ENCODE measurements at regions not wholly inside any gene's neighbourhood (a gene's known extent, or its start where the extent isn't known, plus 50 kb on each side); places are given as distances from the start of the nearest gene placed in this dataset.

DNA sequence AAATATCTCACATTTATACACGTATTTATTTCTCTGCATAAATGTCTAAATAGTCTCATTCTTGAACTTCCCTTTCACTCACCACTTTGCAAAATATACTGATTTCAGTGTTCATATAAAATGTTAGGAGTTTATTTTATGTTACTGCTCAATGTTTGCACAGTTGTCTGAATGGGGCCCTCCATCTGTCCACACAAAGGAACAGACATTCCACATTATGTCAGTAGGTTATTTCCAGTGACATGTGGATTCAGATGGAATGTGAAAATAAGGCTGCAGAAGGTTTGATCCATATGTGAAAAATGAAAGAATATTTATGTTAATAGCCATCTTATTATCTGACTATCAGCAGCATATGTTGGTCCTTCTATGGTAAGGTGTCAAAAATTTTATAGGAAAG is 994.4 kb upstream of the SEL1L start (continued):
- TF ChIP-seq, protein P1, sequence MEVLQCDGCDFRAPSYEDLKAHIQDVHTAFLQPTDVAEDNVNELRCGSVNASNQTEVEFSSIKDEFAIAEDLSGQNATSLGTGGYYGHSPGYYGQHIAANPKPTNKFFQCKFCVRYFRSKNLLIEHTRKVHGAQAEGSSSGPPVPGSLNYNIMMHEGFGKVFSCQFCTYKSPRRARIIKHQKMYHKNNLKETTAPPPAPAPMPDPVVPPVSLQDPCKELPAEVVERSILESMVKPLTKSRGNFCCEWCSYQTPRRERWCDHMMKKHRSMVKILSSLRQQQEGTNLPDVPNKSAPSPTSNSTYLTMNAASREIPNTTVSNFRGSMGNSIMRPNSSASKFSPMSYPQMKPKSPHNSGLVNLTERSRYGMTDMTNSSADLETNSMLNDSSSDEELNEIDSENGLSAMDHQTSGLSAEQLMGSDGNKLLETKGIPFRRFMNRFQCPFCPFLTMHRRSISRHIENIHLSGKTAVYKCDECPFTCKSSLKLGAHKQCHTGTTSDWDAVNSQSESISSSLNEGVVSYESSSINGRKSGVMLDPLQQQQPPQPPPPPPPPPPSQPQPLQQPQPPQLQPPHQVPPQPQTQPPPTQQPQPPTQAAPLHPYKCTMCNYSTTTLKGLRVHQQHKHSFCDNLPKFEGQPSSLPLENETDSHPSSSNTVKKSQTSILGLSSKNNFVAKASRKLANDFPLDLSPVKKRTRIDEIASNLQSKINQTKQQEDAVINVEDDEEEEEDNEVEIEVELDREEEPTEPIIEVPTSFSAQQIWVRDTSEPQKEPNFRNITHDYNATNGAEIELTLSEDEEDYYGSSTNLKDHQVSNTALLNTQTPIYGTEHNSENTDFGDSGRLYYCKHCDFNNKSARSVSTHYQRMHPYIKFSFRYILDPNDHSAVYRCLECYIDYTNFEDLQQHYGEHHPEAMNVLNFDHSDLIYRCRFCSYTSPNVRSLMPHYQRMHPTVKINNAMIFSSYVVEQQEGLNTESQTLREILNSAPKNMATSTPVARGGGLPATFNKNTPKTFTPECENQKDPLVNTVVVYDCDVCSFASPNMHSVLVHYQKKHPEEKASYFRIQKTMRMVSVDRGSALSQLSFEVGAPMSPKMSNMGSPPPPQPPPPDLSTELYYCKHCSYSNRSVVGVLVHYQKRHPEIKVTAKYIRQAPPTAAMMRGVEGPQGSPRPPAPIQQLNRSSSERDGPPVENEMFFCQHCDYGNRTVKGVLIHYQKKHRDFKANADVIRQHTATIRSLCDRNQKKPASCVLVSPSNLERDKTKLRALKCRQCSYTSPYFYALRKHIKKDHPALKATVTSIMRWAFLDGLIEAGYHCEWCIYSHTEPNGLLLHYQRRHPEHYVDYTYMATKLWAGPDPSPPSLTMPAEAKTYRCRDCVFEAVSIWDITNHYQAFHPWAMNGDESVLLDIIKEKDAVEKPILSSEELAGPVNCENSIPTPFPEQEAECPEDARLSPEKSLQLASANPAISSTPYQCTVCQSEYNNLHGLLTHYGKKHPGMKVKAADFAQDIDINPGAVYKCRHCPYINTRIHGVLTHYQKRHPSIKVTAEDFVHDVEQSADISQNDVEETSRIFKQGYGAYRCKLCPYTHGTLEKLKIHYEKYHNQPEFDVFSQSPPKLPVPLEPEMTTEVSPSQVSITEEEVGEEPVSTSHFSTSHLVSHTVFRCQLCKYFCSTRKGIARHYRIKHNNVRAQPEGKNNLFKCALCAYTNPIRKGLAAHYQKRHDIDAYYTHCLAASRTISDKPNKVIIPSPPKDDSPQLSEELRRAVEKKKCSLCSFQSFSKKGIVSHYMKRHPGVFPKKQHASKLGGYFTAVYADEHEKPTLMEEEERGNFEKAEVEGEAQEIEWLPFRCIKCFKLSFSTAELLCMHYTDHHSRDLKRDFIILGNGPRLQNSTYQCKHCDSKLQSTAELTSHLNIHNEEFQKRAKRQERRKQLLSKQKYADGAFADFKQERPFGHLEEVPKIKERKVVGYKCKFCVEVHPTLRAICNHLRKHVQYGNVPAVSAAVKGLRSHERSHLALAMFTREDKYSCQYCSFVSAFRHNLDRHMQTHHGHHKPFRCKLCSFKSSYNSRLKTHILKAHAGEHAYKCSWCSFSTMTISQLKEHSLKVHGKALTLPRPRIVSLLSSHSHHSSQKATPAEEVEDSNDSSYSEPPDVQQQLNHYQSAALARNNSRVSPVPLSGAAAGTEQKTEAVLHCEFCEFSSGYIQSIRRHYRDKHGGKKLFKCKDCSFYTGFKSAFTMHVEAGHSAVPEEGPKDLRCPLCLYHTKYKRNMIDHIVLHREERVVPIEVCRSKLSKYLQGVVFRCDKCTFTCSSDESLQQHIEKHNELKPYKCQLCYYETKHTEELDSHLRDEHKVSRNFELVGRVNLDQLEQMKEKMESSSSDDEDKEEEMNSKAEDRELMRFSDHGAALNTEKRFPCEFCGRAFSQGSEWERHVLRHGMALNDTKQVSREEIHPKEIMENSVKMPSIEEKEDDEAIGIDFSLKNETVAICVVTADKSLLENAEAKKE (CRISPR knock-in tag; IDR thresholded peaks at IDR 0.05): no peak
- TF ChIP-seq ZNF331 (CRISPR knock-in tag; IDR thresholded peaks at IDR 0.05; ENCODE audit: low read depth) (no peak), EZH2phosphoT487 (IDR thresholded peaks at IDR 0.05; ENCODE audit: unreplicated experiment) (no peak), JUNB (IDR thresholded peaks at IDR 0.05; ENCODE audit: unreplicated experiment) (no peak), NANOG (IDR thresholded peaks at IDR 0.05; ENCODE audit: borderline replicate concordance) (no peak)
- TF ChIP-seq, protein P2, sequence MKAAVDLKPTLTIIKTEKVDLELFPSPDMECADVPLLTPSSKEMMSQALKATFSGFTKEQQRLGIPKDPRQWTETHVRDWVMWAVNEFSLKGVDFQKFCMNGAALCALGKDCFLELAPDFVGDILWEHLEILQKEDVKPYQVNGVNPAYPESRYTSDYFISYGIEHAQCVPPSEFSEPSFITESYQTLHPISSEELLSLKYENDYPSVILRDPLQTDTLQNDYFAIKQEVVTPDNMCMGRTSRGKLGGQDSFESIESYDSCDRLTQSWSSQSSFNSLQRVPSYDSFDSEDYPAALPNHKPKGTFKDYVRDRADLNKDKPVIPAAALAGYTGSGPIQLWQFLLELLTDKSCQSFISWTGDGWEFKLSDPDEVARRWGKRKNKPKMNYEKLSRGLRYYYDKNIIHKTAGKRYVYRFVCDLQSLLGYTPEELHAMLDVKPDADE (IDR thresholded peaks at IDR 0.05): no peak
- TF ChIP-seq, protein P3, sequence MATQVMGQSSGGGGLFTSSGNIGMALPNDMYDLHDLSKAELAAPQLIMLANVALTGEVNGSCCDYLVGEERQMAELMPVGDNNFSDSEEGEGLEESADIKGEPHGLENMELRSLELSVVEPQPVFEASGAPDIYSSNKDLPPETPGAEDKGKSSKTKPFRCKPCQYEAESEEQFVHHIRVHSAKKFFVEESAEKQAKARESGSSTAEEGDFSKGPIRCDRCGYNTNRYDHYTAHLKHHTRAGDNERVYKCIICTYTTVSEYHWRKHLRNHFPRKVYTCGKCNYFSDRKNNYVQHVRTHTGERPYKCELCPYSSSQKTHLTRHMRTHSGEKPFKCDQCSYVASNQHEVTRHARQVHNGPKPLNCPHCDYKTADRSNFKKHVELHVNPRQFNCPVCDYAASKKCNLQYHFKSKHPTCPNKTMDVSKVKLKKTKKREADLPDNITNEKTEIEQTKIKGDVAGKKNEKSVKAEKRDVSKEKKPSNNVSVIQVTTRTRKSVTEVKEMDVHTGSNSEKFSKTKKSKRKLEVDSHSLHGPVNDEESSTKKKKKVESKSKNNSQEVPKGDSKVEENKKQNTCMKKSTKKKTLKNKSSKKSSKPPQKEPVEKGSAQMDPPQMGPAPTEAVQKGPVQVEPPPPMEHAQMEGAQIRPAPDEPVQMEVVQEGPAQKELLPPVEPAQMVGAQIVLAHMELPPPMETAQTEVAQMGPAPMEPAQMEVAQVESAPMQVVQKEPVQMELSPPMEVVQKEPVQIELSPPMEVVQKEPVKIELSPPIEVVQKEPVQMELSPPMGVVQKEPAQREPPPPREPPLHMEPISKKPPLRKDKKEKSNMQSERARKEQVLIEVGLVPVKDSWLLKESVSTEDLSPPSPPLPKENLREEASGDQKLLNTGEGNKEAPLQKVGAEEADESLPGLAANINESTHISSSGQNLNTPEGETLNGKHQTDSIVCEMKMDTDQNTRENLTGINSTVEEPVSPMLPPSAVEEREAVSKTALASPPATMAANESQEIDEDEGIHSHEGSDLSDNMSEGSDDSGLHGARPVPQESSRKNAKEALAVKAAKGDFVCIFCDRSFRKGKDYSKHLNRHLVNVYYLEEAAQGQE (IDR thresholded peaks at IDR 0.05; ENCODE audit: unreplicated experiment): no peak

All from GM23338 (cell line).